OCI-LY1 (cell line): ENCODE measurements at regions not wholly inside any gene's neighbourhood (a gene's known extent, or its start where the extent isn't known, plus 50 kb on each side); places are given as distances from the start of the nearest gene placed in this dataset.

Experiments used
- CTCF ChIP-seq: fragments of 200-600 bp; sonication (generic), shearing (Covaris generic); IDR thresholded peaks from 2 replicates; pipeline ENCODE4 v1.5.1; 2017; ENCODE audit warnings: mild to moderate bottlenecking, antibody characterized with exemption, low read length, moderate library complexity, mixed read lengths
- EZH2 ChIP-seq: fragments of 200-600 bp; sonication (generic), shearing (Covaris generic); IDR thresholded peaks from 2 replicates; pipeline ENCODE4 v1.8.0; 2017; ENCODE audit warnings: borderline replicate concordance, mixed run types, mild to moderate bottlenecking, antibody characterized with exemption, low read length, moderate library complexity, mixed read lengths

GRCh38 chr7:155181768-155182167, 111.6 kb downstream of the HTR5A start:
- no peak for TF ChIP-seq CTCF
- TF ChIP-seq EZH2: no peak
